Muscle of leg (tissue), 3 donors: ENCODE measurements at regions not wholly inside any gene's neighbourhood (a gene's known extent, or its start where the extent isn't known, plus 50 kb on each side); places are given as distances from the start of the nearest gene placed in this dataset.

ENCODE experiments used
- DNase-seq: peaks from one replicate; pipeline ENCODE4 v3.0.0; 2013
- H3K27ac ChIP-seq: one replicate; pipeline ENCODE4 v1.5.1; 2013; ENCODE audit warnings: mild to moderate bottlenecking, low read length, control low read depth
- H3K27me3 ChIP-seq: one replicate; pipeline ENCODE4 v1.6.1; 2013; ENCODE audit warnings: low read length; ENCODE audit not compliant: control insufficient read depth, insufficient read depth
- H3K36me3 ChIP-seq: one replicate; pipeline ENCODE4 v1.6.1; 2013; ENCODE audit warnings: low read length; ENCODE audit not compliant: control insufficient read depth, insufficient read depth
- H3K4me1 ChIP-seq: one replicate; pipeline ENCODE4 v1.6.1; 2013; ENCODE audit warnings: low read length; ENCODE audit not compliant: control insufficient read depth, insufficient read depth
- H3K4me3 ChIP-seq: one replicate; pipeline ENCODE4 v1.5.1; 2013; ENCODE audit warnings: low read length, control low read depth
- H3K9me3 ChIP-seq: replicated peaks from 2 replicates; pipeline ENCODE4 v1.6.1; 2013; ENCODE audit warnings: low read depth, low read length; ENCODE audit not compliant: control insufficient read depth
- WGBS: methylation state at CpG from one replicate; pipeline ENCODE4 v1.1.5; 2013; ENCODE audit warnings: missing lambda C conversion rate; ENCODE audit not compliant: insufficient coverage; 5-methylcytosine and 5-hydroxymethylcytosine counted together

DNA sequence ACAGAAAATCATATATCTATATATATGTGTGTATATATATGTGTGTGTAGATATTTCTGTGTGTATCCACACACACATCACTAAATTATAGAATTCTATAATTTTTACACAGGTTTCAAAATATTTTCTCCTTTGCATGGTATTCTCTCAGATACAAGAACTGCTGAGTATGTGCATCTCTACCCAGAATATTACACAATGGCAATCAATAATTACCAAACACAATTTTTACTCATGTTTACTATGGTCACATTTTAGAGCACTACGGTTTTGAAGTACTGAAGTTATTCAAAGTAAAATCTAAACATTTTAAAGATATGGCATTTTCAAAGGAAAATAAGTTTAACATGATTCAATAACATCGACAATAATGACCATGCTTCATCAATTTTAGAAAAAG, 258.5 kb downstream of the PAX3 start:
- Histone ChIP-seq H3K9me3 (no peaks in the 10 kb centered on the region), H3K4me1 (no peaks in the 10 kb centered on the region), H3K27me3 (no peaks in the 10 kb centered on the region), H3K36me3 (no peaks in the 10 kb centered on the region), H3K27ac (no peak overlapping the region), H3K4me3 (no peak overlapping the region)
- no CpG with 5 or more reads among the region's 2 CpGs for WGBS
- no peak for DNase-seq

DNA sequence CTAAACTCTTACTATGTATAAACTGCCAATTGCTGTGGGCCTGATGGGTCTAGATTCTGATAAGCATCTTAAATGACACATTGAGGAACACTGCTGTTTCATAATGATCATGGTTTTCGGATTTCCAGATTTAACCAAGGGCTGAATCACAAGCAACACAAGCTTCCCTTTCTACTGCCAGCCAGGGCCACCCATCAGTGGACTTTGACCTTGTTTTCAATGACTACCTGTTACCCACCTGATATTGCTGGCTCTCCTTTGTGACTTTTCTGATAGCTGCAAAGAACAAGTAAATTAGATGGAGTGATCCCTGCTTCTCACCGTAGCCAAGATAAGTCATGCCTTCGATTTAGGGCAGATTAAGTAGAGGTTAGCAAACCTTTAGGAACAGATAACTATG, 259.0 kb downstream of the PAX3 start:
- no peak for DNase-seq
- WGBS: 71% methylated on average over 1 of the region's 3 CpGs

DNA sequence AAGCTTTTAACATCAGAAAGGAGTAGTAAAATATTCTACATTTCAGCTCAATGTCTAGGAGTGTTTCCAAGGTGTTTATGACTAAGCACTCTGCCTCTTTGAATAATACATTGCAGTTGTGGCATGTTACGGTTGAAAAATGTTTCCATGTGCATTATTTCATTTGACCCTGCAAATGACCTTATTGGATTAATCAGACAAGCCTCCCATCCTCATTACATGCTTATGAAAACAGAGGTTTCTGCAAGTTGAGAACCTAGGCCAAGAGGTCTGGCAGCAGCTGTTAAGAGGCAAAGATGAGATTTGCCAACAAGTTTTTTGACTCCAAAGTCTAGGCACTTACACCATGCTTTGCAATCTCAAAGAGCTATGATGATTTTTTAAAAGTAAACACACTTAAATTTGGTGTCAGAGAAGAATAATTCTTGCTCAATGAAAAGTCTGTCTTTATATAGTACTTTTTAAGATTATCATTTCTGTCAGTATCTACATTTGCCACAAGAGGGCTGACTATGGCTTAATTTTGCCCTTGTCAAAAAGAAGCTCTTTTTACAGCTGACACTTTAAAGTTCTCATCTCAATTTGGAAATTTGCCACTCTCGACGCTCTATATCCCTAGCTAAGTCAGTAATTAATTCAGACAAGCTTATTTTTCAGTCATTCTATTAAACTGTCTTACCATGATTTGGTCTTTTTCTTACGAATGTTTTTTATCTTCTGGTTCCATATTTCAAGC, 260.6 kb downstream of the PAX3 start:
- 38% methylated on average over 2 of the region's 4 CpGs for WGBS
- Histone ChIP-seq H3K4me1 (no peaks in the 10 kb centered on the region), H3K9me3 (no peaks in the 10 kb centered on the region), H3K27ac (no peak overlapping the region), H3K36me3 (no peaks in the 10 kb centered on the region), H3K4me3 (no peak overlapping the region), H3K27me3 (no peaks in the 10 kb centered on the region)
- no peak for DNase-seq

More for the DNA sequence above, 259.0 kb downstream of the PAX3 start:
- no peaks in the 10 kb centered on the region for H3K9me3 ChIP-seq
- H3K4me3 ChIP-seq: no peak overlapping the region
- H3K4me1 ChIP-seq: no peaks in the 10 kb centered on the region
- H3K36me3 ChIP-seq: no peaks in the 10 kb centered on the region
- no peaks in the 10 kb centered on the region for H3K27me3 ChIP-seq
- H3K27ac ChIP-seq: no peak overlapping the region

DNA sequence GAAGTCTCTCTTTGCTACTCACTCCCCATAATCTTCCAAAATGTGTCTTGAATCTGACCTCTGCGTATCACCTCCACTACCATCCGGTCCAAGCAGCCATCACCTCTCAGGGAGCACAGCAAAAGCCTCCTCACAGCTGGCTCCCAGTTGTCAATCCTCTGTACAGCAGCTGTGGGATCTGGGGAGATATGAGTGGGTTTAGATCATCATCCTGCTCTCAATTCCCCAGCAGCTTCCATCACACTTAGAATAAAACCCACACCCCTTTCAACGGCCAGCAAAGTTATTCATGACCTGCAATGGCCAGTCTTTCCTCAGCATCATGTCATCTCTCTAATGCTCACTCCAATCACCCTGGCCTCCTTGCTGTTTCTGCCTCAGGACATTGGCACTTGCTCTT, 261.6 kb downstream of the PAX3 start:
- Histone ChIP-seq H3K9me3 (no peaks in the 10 kb centered on the region), H3K4me1 (no peaks in the 10 kb centered on the region), H3K36me3 (no peaks in the 10 kb centered on the region), H3K27me3 (no peaks in the 10 kb centered on the region), H3K27ac (no peak overlapping the region), H3K4me3 (no peak overlapping the region)
- no peak for DNase-seq
- WGBS: 32% methylated on average over 1 of the region's 3 CpGs

DNA sequence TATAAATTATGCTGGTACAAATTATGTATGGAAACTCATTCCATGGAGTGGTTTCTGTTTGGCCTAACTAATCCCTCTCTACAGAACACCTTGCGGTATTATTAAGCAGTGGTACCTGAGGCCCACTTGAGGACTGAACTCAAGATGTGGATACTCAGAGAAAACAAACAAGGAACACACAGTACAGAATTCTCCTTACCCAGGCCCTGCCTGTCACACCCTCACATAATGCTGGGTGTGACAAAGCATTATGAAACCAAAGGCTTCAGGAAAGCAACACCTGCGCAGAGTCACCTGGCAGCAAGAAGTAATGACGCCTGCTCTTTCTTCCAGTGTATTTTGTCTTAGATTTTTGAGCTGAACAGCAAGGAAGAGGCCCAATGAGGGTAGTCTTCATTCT, 264.7 kb downstream of the PAX3 start:
- Histone ChIP-seq H3K9me3 (no peaks in the 10 kb centered on the region), H3K4me3 (no peak overlapping the region), H3K27ac (no peak overlapping the region), H3K27me3 (no peaks in the 10 kb centered on the region), H3K36me3 (no peaks in the 10 kb centered on the region), H3K4me1 (no peaks in the 10 kb centered on the region)
- no peak for DNase-seq
- no CpG with 5 or more reads among the region's 3 CpGs for WGBS

DNA sequence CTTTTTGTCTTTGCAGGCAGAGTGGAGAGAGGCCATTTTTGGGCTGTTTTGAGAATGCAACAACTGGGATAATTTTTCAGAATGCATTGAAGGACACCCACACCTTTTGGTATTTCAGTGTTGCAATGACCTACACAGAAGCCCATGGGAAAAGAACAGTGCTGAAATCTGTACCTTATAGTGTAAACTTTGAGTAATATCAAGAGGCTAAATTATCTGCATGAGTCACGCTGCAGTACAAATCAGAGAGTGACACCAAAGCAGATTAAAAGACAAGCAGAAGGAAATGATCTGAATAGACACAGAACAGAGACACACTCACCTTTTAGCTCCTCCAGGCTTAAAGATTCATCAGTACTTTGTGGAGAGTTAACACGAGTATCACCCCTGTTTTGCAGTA, 265.3 kb downstream of the PAX3 start:
- WGBS: 86% methylated on average over 1 of the region's 2 CpGs
- Histone ChIP-seq H3K4me1 (no peaks in the 10 kb centered on the region), H3K4me3 (no peak overlapping the region), H3K9me3 (no peaks in the 10 kb centered on the region), H3K36me3 (no peaks in the 10 kb centered on the region), H3K27ac (no peak overlapping the region), H3K27me3 (no peaks in the 10 kb centered on the region)
- DNase-seq: no peak

DNA sequence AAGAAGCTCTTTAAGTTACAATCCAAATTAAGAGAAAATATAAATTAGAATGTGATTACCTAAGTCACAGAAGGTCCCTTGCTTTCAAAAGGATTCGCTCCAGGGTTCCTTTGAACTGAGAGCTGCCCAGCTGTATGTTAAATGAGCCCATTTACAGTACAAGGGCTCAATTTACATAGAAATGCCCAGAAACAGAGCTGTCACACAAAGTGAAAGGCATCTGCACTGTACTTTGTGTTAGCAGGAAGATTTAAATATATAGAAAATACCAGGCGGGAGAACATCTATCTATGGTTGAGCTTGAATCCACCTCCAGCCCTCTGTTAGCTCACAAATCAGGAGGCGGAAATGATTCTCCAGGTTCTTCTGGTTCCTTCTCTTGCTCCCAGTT, 272.9 kb downstream of the PAX3 start:
- no peaks in the 10 kb centered on the region for H3K9me3 ChIP-seq
- H3K27ac ChIP-seq: no peak overlapping the region
- no peaks in the 10 kb centered on the region for H3K36me3 ChIP-seq
- H3K4me3 ChIP-seq: no peak overlapping the region
- DNase-seq: no peak
- no peaks in the 10 kb centered on the region for H3K4me1 ChIP-seq
- H3K27me3 ChIP-seq: peaks cover 3% of the 10 kb centered on the region
- WGBS: no CpG with 5 or more reads among the region's 3 CpGs

DNA sequence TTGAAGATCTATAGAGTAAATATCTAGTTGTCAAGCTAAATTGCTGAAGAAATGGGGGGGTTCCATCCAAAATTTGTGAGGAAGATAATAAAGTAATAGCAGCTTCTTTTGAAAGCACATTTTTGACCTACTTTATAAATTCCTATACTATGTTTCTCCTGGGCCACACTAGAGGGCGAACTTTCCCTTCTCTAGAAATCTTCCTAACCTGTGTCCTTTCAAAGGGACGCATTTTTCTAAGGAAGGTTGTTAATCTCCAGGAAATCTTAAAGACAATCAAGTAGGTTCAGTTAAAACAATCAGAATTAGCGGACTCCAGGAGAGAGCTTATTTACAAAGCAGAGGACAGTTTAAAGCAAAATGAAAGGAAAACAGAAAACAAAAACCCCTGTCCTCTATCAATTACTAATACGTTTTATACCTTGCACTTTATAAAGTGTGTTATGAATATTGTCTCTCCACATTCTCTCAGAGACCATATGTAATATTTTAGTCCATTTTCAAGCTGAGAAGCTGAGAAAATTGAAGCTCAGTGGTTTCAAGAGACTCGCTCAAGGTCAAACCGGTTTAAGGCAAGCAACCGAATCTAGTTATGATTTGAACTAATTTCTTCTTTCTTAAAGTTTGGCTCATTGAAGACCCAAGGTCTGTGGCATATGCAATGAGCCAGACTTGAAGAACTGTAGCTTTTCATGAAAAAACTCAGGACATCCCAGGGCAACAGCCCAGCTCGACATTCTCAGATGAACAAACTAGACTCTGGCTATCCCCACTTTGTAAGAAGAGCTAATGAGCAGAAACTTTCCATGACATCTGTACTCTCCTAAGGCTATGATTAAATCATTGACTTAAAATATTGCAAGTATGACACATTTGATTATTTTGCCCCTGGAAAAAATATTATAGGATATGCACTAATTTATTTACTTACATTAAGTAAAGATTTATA, 273.6 kb downstream of the PAX3 start:
- no peaks in the 10 kb centered on the region for H3K9me3 ChIP-seq
- no peak overlapping the region for H3K27ac ChIP-seq
- H3K36me3 ChIP-seq: no peaks in the 10 kb centered on the region
- H3K4me3 ChIP-seq: no peak overlapping the region
- no peaks in the 10 kb centered on the region for H3K4me1 ChIP-seq
- H3K27me3 ChIP-seq: peaks cover 3% of the 10 kb centered on the region
- peak; percentile 43 for DNase-seq
- WGBS: no CpG with 5 or more reads among the region's 8 CpGs

DNA sequence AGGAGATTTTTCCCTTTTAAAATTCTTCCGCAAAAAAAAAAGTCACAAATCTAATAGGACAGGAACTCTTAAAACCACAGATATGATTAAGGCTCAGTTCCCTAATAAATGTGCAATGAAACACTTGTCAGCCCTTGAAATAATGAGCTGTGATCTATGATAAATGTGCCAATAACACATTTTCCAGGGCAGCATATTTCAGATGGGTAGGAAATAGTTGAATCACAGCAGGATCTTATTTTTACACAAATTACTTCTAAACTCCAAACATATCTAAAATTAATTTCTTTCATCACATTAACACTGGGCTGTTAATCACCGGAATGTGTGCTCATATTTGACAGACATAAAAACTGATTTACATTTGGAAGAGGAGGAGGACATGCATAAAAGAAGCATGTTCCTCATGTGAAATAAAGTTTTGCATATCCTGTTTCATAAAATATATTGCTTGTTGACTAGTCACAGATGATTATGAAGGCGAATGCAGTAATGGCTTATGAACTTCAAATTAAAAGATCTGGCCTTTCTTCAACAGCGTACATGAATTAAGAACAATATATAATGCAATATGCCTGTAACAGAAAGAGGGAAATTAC, 281.4 kb downstream of the PAX3 start:
- Histone ChIP-seq H3K27me3 (no peaks in the 10 kb centered on the region), H3K36me3 (no peaks in the 10 kb centered on the region), H3K27ac (no peak overlapping the region), H3K4me1 (no peaks in the 10 kb centered on the region), H3K9me3 (no peaks in the 10 kb centered on the region), H3K4me3 (no peak overlapping the region)
- no CpG with 5 or more reads among the region's 4 CpGs for WGBS
- no peak for DNase-seq

DNA sequence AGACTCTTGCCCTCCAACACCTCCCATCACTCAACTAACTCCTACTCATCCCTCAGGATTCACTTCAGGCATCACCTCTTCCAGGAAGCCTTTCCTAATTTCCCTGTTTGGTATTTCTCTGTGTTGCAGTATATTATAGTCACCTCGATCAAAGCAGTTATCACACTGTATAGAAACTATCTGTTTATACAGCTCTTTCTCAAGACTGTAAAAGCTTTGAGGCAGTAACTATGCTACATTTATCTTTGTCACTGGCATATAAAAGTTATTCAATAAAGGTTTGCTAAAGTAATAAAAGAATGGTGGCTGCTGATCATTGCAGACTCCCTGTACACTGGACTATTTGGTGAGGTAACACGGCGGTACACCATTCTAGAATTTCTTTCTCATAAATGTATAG, 284.9 kb downstream of the PAX3 start:
- Histone ChIP-seq H3K9me3 (no peaks in the 10 kb centered on the region), H3K27me3 (no peaks in the 10 kb centered on the region), H3K4me1 (no peaks in the 10 kb centered on the region), H3K4me3 (no peak overlapping the region), H3K27ac (no peak overlapping the region), H3K36me3 (no peaks in the 10 kb centered on the region)
- DNase-seq: no peak
- WGBS: no CpG with 5 or more reads among the region's 3 CpGs
